Activated CD4-positive, alpha-beta T cell treated with anti-CD3 and anti-CD28 coated beads, Interleukin-2, amount 50 U/mL, for 1 hour (primary cell): ENCODE measurements at regions not wholly inside any gene's neighbourhood (a gene's known extent, or its start where the extent isn't known, plus 50 kb on each side); places are given as distances from the start of the nearest gene placed in this dataset.
"Not testable (repeated sequence)": the region's sequence is repeated elsewhere in the genome, so short reads cannot be mapped to it uniquely, and the experiment has no call there.

Experiments
- DNase-seq: peaks from one replicate; pipeline ENCODE4 v3.0.0-alpha.2; 2020

DNA sequence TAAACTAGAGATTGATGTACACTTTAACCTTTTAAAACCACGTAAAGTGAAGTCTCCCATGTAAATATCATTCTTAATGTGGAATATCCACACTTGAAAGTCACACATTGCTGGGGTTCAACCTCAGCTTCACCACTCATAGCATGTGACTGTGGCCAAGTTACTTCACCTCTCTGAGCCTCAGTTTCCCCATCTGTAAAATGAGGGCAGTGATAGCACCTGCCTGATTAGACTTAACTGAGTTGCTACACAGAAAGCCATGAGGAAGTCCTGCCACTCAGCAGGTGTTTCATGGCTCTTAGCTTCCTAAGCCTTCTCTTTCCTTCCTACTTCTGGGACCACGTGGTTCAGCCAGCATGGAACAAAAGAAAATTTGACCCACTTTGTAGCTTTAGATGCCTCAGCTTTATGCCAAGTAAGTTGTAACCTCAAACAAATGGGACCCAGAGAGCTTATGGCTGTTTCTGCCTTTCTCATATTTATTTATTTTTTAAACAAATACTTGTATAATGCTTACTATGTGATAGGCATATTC is 277.3 kb upstream of the KLF3 start:
- DNase-seq: no peak

DNA sequence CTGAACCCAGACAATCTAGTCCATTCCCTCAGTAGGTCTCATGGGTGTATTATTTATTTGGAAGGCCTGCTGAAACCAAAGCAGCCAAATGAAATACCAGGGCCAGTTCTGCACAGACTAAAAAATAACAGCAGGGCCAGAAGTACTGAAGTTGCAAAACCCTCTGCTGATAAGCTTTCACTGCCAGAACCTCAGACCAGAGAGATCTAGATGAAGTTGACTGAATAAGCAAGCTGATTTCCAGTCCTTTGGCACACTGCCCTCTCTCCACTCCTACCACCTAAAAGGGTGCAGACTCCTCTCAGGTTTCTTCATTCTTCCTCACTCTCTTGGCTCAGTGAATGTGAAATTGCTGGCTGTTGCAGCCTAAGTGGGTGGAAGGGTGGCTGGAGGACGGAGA is 276.7 kb upstream of the KLF3 start:
- DNase-seq: no peak

DNA sequence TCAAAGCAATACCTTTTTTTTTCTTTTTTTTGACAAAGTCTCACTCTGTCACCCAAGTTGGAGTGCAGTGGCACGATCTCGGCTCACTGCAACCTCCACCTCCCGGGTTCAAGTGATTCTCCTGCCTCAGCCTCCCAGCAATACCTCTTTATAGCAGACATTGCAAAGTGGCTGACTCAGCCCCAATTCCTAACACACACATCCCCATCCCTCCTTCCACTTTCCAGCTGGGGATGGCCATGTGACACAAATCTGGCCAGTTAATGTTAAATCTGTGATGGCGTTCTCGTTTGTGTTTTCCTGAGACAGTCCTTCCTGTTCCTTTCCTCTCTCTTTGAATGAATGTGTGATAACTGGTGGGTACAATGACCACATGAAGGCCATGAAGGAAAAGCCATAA is 276.2 kb upstream of the KLF3 start:
- no peak for DNase-seq

DNA sequence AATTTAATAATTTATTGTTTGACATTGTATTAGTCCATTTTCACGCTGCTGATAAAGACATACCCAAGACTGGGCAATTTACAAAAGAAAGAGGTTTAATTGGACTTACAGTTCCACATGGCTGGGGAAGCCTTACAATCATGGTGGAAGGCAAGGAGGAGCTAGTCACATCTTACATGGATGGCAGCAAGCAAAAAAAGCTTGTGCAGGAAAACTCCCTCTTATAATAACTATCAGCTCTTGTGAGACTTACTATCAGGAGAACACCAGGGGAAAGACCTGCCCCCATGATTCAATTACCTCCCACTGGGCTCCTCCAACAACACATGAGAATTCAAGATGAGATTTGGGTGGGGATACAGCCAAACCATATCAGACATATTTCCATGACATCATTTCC is 275.1 kb upstream of the KLF3 start:
- DNase-seq: not testable (repeated sequence)

DNA sequence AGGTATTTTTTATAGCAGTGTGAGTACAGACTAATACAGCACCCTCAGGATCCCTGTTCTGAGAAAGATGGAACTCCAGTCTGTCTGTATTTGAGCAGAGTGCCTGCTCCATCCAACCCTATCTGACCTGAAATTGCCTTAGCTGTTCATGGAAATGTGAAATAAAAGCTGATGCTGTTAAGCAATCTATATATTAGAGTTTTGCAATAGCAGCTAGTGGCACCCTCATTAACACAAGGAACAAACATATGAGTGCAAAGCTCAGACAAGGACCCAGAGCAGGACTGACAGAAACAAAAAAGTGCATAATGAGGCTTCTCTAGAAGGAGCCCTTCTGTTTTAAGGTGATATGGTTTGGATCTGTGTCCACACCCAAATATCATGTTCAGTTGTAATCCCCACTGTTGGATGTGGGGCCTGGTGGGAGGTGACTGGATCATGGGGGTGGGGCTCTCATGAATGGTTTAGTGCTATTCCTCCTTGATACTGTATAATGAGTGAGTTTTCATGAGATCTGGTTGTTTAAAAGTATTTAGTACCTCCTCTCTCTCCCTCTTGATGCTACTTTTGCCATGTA is 272.9 kb upstream of the KLF3 start:
- no peak for DNase-seq

DNA sequence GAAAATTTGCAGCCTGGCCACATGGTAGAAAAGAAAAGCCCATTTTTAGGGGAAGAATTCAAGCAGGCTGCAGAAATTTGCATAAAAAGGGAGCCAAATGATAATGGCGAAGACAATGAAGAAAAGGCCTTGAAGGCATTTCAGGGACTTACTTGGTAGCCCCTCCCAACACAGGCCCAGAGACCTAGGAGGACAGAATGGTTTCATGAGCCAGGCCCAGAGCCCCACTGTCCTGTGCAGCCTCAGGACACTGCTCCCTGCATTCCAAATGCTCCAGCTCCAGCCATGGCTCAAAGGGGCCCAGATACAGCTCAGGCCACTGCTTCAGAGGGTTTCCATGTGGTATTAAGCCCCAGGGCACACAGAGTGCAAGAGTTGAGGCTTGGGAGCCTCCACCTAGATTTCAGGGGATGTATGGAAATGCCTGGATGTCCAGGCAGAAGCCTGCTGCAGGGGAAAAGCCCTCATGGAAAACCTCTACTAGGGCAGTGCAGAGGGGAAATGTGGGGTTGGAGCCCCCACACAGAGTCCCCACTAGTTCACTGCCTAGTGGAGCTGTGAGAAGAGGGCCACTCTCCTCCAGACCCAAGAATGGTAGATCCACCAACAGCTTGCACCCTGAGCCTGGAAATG is 271.7 kb upstream of the KLF3 start:
- no peak for DNase-seq

DNA sequence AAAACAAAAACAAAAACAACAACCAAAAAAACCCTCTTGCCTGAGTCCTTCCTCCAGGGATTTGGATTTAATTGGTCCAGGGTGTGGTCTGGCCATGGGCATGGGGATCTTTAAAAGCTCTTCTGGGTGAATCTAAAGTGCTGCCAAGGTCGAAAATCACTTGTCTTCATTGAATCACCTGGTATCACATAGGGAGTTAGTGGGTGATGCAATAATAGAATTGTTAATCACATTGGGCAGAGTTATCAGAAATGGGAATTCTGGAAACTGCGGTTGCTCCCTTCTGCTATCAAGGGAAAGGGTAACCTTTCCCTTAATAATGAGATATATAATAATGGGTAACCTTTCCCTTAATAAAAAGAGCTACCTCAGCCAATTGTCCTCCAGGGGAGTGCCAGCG is 267.9 kb upstream of the KLF3 start:
- DNase-seq: no peak

DNA sequence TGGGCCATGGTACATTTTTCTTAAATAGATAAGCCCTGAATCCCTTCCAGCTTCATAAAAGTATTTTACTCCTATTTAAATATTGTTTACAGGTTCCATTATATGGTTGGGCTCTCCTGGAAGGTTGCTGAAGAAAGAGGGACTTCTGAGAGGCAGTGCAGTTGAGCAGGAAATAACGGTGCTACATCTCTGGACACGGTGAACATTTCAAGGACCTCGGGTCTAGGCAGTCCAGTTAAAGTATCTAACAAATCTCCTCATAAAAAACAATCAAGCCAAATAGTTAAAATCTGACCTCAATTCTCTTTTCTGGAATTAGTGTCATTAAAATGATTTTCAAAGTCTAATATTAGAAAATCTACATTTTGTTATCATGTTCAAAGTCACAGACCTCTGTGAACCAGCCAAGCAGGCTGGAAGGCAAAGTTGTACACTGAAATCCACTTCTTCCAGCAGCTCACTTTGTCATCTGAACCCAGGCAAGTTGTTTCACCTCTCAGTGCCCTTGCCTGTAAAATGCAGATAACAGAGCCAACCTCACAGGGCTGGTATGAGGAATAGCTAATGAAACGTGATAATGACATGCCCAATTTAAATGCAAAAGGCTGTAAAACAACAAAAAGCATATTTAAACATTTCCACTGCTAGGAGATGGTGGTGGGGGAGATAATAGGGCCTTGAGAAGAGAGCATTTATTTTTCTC is 267.0 kb upstream of the KLF3 start:
- DNase-seq: no peak

DNA sequence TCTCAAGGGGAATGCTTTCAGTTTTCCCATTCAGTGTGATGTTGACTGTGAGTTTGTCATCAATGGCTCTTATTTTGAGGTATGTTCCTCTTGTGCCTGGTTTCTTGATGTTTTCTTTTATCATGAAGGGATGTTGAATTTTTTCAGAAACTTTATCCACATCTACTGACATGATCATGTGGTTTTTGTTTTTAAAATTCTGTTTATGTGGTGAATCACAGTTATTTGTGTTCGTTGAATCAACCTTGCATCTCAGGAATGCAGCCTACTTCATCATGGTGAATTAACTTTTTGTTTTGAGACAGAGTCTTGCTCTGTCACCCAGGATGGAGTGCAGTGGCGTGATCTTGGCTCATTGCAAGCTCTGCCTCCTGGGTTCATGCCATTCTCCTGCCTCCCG is 263.1 kb upstream of the KLF3 start:
- no peak for DNase-seq

DNA sequence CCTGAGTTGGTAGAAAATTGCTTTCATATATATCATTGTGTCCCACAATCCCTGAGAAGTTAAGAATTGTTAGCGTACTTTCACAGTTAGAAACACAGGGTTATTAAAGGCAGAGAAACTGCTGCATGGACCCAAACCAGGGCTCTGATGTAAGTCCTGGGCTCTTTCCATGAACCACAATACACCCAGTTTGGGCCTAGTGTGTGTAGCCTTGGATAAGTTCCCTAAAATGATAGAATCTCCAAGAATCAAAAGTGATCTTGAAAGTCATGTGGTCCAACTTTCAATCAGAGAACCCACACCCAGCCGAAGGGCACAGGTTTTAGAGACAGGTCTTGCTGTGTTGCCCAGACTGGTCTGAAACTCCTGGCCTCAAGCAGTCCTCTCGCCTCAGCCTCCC is 257.8 kb upstream of the KLF3 start:
- DNase-seq: no peak

DNA sequence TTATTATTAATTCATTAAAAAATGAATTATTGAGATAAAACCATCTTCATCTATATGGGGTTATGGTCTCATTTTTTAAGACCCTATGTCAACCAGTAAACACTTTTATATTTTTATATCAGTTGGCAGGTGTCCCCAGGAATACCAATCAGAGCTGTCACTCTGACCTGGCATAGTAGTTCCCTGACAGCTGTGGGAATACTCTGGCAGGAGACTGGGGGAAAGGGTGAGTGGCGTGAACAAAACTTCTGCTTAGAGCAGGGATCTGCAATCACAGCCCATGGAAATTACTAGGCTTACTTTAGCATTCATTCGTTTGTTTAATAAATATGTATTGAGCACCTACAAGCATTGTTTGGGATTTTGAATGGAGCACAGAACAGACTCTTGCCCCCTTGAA is 254.1 kb upstream of the KLF3 start:
- no peak for DNase-seq

DNA sequence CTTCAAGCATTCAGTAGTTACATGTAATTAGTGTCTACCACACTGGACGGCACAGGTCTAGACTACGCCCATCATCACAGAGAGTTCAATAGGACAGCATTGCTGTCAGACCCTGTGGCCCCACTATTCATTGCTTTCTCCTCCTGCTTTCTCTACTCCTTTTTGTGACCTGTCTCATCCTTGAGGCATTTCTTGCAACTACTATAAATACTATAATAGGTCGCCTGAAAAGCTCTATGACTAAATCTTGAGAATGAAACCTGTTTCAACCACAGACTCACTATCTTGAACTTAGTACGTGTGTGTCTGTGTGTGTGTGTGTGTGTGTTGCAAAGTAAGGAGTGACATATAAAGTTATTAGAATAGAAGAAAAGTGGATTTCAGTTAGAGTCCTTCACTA is 252.9 kb upstream of the KLF3 start:
- DNase-seq: no peak

DNA sequence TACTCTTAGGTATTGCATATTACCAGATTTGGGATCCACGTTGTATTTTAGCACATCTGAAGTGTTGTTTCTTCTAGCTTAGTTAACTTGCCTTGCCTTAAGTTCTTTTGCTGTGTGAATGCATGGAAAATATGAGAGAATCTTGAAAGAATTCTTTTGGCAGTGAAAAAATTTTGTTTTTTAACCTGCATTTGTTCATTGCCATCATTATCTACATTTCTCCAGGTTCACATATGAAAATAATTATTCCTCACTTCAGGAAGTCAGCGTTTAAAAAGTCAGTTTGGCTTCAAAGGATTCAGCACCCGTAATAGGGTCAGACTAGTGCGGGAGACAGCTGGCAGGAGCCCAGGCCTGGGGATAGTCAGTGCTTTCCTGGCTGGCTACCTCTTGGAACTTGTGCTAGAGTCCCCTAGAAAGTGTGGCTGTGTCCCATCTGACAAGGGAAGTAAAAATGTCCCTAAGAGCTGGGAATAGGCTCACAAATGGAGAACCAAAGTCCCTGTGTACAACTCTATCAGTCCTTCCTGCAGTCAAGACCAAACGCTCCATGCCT is 251.9 kb upstream of the KLF3 start:
- no peak for DNase-seq

DNA sequence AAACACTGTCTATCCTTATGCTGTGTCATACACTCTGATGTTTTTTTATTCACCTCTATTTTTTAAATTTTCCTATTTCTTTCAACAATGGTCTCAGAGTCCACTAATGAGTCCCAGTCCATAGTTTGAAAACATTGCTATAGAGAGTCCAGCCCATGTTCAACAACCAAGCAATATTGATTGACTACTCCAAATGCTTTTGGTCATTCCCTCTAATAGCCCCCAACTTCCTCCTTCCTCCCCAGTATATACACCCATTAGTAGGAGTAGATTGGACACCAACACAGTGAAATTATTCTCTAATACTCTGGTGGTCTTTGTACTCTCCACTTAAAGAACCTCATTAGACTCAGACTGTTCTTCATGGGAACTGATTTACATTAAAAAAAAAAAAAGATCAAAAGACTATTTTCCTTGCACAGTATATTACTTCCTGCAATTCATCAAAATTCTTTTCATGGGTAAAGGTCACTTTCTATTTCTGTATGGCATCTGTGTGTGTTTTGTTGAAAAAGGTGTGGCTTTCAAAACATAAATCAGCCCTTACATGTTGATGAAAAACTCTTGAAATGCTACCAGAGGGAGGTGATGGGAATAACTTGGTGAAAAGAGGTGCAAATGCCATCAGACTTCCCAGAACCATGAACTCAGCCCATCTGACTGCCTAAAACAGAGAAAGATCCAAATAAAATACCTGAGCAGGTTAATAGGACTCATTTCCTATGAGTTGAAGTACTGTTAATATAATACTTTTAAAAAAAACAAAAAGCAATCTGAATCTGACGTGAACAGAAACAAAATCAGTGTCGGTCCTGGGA is 250.3 kb upstream of the KLF3 start:
- no peak for DNase-seq

DNA sequence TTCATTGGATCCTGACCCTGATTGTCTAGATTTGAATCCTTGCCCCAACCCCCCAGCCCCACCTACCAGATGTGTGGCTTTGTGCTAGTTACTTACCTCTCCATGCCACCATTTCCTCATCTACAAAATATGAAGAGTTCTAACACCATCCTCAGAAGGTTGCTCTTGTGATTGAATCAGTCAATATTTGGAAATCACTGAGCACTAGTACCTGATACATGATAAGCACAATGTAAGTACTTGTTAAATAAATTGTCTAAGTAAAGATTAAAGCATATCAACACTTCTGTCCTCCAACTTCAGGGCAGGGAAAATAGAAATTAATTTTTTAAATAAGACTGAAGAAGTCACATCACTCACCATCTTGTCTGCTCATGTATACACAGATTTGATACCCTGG is 249.6 kb upstream of the KLF3 start:
- DNase-seq: no peak

DNA sequence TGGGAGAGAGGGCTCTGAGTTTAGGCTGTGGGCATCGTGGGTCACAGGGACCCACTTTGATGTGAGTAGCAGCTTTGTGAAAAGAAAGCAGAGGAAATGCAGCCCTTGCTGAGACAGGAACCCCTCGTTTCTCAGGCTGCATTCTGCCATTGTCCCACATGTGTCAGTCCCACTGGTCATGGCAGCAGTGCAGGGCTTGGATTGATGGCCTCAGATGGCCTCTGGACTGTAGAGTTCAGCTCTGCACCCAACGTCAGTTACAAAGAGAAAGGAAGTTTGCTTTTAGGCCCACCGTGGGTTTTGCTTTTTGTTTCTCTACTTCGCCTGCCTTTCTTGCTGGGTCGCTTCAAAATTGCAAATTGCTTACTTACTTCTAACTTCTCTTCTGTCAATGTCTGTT is 248.3 kb upstream of the KLF3 start:
- no peak for DNase-seq

DNA sequence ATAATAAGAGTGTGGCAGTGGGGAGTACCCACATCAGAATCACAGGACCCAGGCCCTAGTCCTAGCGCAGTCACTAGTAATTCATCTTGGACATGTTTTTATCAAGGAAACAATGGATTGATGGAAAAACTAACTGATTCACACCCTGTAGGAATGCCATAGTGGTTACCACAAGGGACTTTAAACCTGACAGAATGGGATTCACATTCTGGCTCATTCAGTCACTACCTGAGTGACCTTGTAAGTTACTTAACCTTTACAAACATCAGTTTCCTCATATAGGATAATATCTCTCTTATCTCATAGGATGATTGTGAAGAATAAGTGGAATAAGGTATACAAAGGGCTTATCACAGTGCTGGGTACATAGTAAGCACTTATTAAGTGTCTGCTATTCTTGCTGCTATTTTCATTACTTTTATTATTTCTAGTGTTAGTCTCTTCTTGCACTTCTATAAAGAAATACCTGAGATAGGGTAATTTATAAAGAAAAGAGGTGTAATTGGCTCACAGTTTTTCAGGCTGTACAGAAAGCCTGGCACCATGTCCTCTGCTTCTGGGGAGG is 247.5 kb upstream of the KLF3 start:
- DNase-seq: no peak

DNA sequence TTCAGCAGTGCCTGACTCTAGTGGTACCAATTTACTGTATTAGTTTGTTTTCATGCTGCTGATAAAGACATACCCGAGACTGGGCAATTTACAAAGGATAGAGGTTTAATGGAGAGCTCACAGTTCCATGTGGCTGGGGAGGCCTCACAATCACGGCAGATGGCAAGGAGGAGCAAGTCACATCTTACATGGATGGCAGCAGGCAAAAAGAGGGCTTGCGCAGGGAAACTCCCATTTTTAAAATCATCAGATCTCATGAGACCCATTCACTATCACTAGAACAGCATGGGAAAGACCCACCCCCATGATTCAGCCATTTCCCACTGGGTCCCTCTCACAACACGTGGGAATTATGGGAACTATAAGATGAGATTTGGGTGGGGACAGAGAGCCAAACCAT is 243.7 kb upstream of the KLF3 start:
- not testable (repeated sequence) for DNase-seq

DNA sequence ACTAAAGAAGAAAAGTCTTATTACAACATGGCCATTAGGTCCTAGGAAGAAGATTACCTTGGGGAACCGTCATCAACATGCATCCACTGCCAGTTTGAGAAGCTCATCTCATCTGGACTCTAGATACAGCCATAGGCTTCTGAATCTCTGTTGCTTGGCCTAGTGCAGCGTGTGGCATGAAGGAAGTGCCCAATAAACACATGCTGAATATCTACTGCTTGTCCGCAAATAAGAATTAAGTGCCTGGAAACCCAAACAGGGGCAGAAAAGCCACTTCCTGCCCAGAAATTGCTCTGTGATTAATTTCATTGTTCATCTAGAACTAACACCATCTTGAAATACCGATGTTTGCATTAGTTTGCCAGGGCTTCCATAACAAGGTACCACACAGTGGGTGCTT is 241.1 kb upstream of the KLF3 start:
- no peak for DNase-seq

DNA sequence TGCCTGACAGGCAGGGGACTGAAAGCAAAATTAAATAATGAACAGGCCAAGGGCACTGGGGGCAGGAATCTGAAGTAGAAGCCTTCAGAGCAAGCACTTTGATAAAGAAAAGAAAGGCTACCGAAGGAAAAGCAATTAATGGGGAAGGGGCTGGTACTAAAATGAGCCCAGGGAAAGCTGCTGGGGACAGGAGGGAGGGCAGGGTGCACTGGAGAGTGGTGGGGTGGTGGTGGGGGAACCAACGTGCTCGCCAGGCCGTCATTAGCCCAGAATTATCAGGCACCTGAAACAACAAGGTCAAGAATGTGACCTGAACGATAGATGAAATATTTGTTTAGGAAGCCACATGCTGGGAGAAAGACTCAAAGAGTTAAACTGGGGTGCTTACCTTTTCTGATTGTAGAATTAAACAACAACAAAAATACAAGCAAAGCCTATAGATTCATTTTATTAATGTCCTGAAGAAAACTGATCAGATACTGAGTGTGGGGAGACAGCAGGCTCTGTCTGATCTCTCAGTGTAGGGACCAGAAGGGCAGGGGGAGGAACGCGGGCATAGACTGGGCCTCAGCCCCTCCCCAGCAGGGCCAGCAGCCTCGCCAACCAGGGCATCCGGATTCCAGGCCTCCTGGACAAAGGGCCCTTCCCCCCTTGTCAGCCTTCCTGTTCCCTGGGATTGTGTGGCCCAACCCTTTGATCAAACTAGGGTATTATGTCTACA is 239.7 kb upstream of the KLF3 start:
- DNase-seq: no peak

DNA sequence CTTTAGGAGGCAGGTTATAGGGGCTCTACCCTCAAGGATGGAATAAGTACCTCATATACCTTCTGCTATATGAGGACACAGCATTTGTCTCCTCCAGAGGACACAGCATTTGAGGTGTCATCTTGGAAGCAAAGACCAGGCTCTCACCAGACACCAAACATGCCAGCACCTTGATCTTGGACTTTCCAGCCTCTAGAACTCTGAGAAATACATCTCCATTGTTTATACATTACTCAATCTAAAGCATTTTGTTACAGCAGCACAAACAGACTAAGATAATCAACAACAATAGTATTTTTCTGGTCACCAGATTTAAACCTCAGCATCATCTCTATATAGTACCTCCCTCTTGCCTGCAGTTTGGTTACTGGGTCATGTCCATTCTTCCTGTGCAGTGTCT is 237.5 kb upstream of the KLF3 start:
- no peak for DNase-seq

DNA sequence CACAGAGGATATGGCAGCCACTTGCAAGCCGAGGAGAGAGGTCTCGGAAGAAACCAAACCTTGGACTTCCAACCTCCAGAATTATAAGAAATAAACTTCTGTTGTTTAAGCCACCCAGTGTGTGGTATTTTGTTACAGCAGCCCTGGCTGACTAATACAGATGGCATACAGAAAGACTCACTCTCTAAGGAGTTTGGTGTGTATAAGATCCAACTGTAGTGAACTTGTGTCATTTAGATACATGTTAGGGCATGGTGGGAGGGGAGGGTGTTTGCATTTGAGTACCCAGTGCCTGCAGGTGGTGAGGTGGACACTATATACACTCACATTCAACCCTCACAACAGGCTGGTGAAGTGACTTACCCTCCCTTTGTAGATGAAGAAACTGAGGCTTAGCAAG is 233.2 kb upstream of the KLF3 start:
- no peak for DNase-seq
